ENCODE measurements at regions not wholly inside any gene's neighbourhood (a gene's known extent, or its start where the extent isn't known, plus 50 kb on each side); places are given as distances from the start of the nearest gene placed in this dataset.

DNA sequence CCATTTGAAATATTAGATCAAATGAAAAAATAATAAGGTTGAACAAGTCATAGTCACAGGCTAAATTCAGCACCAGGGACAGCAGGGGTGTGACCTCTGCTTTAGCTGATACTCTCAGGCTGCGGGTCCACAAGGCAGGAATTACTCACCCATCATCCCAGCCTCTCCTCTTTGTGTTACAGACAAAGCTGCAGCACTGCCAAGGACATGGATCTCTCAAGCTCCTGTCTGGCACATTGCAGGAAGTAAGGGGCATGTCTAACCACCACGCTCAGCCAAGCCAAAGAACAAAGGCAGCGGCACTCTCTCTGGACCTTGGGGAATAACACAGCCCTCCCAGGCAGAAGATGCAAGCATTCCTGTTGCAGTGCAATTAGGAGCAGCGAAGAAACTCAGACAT, 783.8 kb downstream of the VRK1 start:
- TF ChIP-seq, protein P1, sequence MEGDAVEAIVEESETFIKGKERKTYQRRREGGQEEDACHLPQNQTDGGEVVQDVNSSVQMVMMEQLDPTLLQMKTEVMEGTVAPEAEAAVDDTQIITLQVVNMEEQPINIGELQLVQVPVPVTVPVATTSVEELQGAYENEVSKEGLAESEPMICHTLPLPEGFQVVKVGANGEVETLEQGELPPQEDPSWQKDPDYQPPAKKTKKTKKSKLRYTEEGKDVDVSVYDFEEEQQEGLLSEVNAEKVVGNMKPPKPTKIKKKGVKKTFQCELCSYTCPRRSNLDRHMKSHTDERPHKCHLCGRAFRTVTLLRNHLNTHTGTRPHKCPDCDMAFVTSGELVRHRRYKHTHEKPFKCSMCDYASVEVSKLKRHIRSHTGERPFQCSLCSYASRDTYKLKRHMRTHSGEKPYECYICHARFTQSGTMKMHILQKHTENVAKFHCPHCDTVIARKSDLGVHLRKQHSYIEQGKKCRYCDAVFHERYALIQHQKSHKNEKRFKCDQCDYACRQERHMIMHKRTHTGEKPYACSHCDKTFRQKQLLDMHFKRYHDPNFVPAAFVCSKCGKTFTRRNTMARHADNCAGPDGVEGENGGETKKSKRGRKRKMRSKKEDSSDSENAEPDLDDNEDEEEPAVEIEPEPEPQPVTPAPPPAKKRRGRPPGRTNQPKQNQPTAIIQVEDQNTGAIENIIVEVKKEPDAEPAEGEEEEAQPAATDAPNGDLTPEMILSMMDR (IDR thresholded peaks at IDR 0.05), result no peak
- no peak for TF ChIP-seq TP53 (CRISPR knock-in tag; IDR thresholded peaks at IDR 0.05)
- TF ChIP-seq, protein P2, sequence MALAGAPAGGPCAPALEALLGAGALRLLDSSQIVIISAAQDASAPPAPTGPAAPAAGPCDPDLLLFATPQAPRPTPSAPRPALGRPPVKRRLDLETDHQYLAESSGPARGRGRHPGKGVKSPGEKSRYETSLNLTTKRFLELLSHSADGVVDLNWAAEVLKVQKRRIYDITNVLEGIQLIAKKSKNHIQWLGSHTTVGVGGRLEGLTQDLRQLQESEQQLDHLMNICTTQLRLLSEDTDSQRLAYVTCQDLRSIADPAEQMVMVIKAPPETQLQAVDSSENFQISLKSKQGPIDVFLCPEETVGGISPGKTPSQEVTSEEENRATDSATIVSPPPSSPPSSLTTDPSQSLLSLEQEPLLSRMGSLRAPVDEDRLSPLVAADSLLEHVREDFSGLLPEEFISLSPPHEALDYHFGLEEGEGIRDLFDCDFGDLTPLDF (CRISPR knock-in tag; IDR thresholded peaks at IDR 0.05), result no peak
- TF ChIP-seq, protein P3, sequence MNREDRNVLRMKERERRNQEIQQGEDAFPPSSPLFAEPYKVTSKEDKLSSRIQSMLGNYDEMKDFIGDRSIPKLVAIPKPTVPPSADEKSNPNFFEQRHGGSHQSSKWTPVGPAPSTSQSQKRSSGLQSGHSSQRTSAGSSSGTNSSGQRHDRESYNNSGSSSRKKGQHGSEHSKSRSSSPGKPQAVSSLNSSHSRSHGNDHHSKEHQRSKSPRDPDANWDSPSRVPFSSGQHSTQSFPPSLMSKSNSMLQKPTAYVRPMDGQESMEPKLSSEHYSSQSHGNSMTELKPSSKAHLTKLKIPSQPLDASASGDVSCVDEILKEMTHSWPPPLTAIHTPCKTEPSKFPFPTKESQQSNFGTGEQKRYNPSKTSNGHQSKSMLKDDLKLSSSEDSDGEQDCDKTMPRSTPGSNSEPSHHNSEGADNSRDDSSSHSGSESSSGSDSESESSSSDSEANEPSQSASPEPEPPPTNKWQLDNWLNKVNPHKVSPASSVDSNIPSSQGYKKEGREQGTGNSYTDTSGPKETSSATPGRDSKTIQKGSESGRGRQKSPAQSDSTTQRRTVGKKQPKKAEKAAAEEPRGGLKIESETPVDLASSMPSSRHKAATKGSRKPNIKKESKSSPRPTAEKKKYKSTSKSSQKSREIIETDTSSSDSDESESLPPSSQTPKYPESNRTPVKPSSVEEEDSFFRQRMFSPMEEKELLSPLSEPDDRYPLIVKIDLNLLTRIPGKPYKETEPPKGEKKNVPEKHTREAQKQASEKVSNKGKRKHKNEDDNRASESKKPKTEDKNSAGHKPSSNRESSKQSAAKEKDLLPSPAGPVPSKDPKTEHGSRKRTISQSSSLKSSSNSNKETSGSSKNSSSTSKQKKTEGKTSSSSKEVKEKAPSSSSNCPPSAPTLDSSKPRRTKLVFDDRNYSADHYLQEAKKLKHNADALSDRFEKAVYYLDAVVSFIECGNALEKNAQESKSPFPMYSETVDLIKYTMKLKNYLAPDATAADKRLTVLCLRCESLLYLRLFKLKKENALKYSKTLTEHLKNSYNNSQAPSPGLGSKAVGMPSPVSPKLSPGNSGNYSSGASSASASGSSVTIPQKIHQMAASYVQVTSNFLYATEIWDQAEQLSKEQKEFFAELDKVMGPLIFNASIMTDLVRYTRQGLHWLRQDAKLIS (CRISPR knock-in tag; IDR thresholded peaks at IDR 0.05; ENCODE audit: borderline replicate concordance), result no peak

Data from WTC11 (cell line).